Heart right ventricle (tissue), 16 donors: ENCODE measurements at regions not wholly inside any gene's neighbourhood (a gene's known extent, or its start where the extent isn't known, plus 50 kb on each side); places are given as distances from the start of the nearest gene placed in this dataset.

Source experiments
- ATAC-seq, 8 donors: fragments of 200-7000 bp; cut with Tn5 transposase; one replicate each; pipeline ENCODE4 v1.9.1; 2020; ENCODE audit warnings: mild to moderate bottlenecking in 8 of 8, moderate library complexity in 8 of 8, moderate number of reproducible peaks in 1 of 8
- DNase-seq, 2 donors: peaks; one replicate each; pipeline ENCODE4 v3.0.0-alpha.2; 2020
- H3K27ac ChIP-seq, 10 donors: fragments of 200-600 bp; sonication (generic) in 2 of 10; one replicate each; pipeline versions ENCODE4 v1.5.0 to v1.8.0; 2020 to 2022; ENCODE audit warnings: mild to moderate bottlenecking in 3 of 10
- H3K27me3 ChIP-seq, 7 donors: fragments of 200-600 bp; one replicate each; pipeline ENCODE4 v1.8.0; 2021 to 2022; ENCODE audit warnings: mild to moderate bottlenecking in 2 of 7
- H3K36me3 ChIP-seq, 9 donors: fragments of 200-600 bp; sonication (generic) in 1 of 9; one replicate each; pipeline versions ENCODE4 v1.5.0 to v1.8.0; 2020 to 2022; ENCODE audit warnings: mild to moderate bottlenecking in 2 of 9
- H3K4me1 ChIP-seq, 9 donors: fragments of 200-600 bp; sonication (generic) in 1 of 9; one replicate each; pipeline versions ENCODE4 v1.5.0 to v1.8.0; 2020 to 2022; ENCODE audit warnings: mild to moderate bottlenecking in 4 of 9
- H3K4me3 ChIP-seq, 10 donors: fragments of 200-600 bp; sonication (generic) in 2 of 10; one replicate each; pipeline versions ENCODE4 v1.5.0 to v1.8.0; 2020 to 2022; ENCODE audit warnings: mild to moderate bottlenecking in 7 of 10, moderate library complexity in 2 of 10
- H3K9me3 ChIP-seq, 11 donors: fragments of 200-600 bp in 10 of 11; sonication (generic) in 2 of 11; one replicate each; pipeline versions ENCODE4 v1.5.0 to v1.8.0; 2013 to 2022; ENCODE audit warnings: mild to moderate bottlenecking in 2 of 11, control low read depth in 1 of 11, moderate library complexity in 1 of 11
- CTCF ChIP-seq, 9 donors: fragments of 200-600 bp; sonication (generic) in 2 of 9; IDR thresholded peaks; one replicate each; pipeline versions ENCODE4 v1.5.0 to v1.8.0; 2021 to 2022; ENCODE audit warnings: antibody characterized with exemption in 9 of 9, mild to moderate bottlenecking in 5 of 9, moderate library complexity in 1 of 9
- WGBS, 2 donors: extraction: QIAGEN DNeasy Blood & Tissue Kit; methylation state at CpG; one replicate each; pipeline ENCODE4 v1.1.7; 2013; ENCODE audit warnings: inconsistent platforms in 1 of 2; 5-methylcytosine and 5-hydroxymethylcytosine counted together
- intact Hi-C, 10 donors: fragments of 100-400 bp; cut with DNase I; formaldehyde crosslinking; loops; one replicate each; pipeline versions ENCODE4 v1.11.1 to v1.14.2; 2022
- donor health status: Arrhythmogenic right ventricular cardiomyopathy.
- donor health status: ischemic (EF 13 %, LVEDD 7.1; RV severe dilation, severe dysfunction).
- donor health status: healthy with polysubstance abuse.
- donor health status: DM: no; HTN: yes; CAD: no.
- donor health status: DM: no; HTN: no; CAD: no.
- donor health status: ischemic (EF 25% LVEDD 6.9; RV normal size, moderate dysfunction).
- donor health status: ischemic (EF 25% LVEDD 5.7; RV mildly dilated, moderate dysfunction).
- donor health status: healthy.
- donor health status: DM: yes; HTN: yes; CAD: no.
- donor health status: Ischemic cardiomyopathy.
- donor health status: ischemic (EF 35%, LVEDD 5.7; RV mildly dilated, moderate dysfunction).
- donor health status: nonischemic (EF 11% LVEDD 7.7; RV severe dilation, severe dysfunction).
- donor health status: DM: yes; HTN: yes; CAD: no.
- donor health status: PGD.
- donor health status: ischemic (EF 29% LVEDD 5.4; RV normal size, mild dysfunction).
- donor health status: nonischemic (EF 23%, LVEDD 6.1; RV moderate dilation, normal function).

GRCh38 chr10:107728807-107729206 lies 564.3 kb upstream of the SORCS1 start:
- 60 to 74% methylated on average over 5 of the region's 5 CpGs for WGBS, 2 donors
- Histone ChIP-seq H3K4me1 (peaks cover 0 to 14% (median 0%) of the 10 kb centered on the region in 9 donors), H3K9me3 (peaks cover 0 to 16% (median 4%) of the 10 kb centered on the region in 11 donors), H3K27me3 (no peaks in the 10 kb centered on the region), H3K27ac (no peak overlapping the region), H3K4me3 (no peak overlapping the region), H3K36me3 (no peaks in the 10 kb centered on the region)
- TF ChIP-seq CTCF (IDR thresholded peaks at IDR 0.05) = no peak
- no peak for ATAC-seq
- no peak for DNase-seq
- intact Hi-C loops = no loop called here

DNA sequence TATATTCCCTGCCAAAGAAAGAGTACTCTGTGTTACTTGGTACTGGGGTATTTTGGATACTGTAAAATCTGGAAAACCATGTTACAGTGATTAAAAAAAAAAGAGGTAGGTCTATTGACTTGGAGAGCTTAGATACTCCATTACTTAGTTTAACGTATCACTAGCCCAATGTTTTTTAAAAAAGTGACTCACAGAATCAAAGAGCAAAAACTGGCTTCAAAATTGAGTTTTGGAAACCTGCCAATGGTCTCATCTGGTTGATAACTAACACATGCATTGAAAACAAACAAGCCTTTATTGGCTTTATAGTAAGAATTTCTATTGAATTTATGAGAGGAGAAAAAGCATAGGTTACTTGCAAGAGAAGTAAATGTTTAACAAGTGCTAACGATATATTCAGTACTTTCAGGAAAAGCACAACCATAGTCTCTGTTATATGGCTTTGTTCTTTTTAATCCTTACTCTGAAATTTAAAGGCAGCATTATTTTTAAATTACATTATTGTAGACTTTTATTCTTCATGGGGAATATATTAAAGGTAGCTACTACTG lies 563.3 kb upstream of the SORCS1 start:
- no peaks in the 10 kb centered on the region for H3K36me3 ChIP-seq
- WGBS, 2 donors = 54 to 58% methylated on average over 2 of the region's 2 CpGs
- intact Hi-C loops = no loop called here
- TF ChIP-seq CTCF (IDR thresholded peaks at IDR 0.05) = no peak
- no peak overlapping the region for H3K27ac ChIP-seq
- peaks cover 0 to 6% (median 0%) of the 10 kb centered on the region in 11 donors for H3K9me3 ChIP-seq
- H3K4me3 ChIP-seq = no peak overlapping the region
- peaks cover 0 to 14% (median 0%) of the 10 kb centered on the region in 9 donors for H3K4me1 ChIP-seq
- H3K27me3 ChIP-seq = no peaks in the 10 kb centered on the region
- DNase-seq (no peak), ATAC-seq (no peak)

DNA sequence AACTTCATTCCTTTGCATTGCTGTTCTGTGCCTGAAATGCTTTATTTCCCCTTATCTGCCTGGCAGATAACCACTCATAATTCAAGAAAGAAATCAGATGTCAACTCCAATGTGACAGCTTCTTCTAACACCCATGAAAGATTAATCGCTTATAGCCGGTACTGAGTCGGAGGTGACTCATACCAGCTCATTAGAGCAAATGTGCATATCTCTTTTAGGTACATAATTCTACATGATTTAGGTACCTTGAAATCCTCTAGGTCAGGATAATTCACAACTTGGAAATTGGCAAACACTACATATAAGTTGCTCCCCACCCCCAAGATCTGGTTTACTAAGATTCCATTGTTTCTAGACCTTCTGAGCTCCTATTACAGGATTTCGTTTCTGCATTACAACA lies 554.4 kb upstream of the SORCS1 start:
- Histone ChIP-seq H3K4me1 (no peaks in the 10 kb centered on the region), H3K27me3 (no peaks in the 10 kb centered on the region), H3K36me3 (no peaks in the 10 kb centered on the region), H3K4me3 (no peak overlapping the region), H3K27ac (no peak overlapping the region), H3K9me3 (no peaks in the 10 kb centered on the region)
- WGBS, 2 donors = 62 to 65% methylated on average over 4 of the region's 4 CpGs
- DNase-seq (no peak), ATAC-seq (no peak)
- intact Hi-C loops = no loop called here
- TF ChIP-seq CTCF (IDR thresholded peaks at IDR 0.05) = no peak

GRCh38 chr10:107717046-107717445 lies 552.5 kb upstream of the SORCS1 start:
- no peaks in the 10 kb centered on the region for H3K27me3 ChIP-seq
- ATAC-seq (no peak), DNase-seq (no peak)
- H3K36me3 ChIP-seq = no peaks in the 10 kb centered on the region
- 83 to 95% methylated on average over 2 of the region's 2 CpGs for WGBS, 2 donors
- intact Hi-C loops = no loop called here
- H3K27ac ChIP-seq = no peak overlapping the region
- TF ChIP-seq CTCF (IDR thresholded peaks at IDR 0.05) = no peak
- no peaks in the 10 kb centered on the region for H3K9me3 ChIP-seq
- no peaks in the 10 kb centered on the region for H3K4me1 ChIP-seq
- no peak overlapping the region for H3K4me3 ChIP-seq
